Hepatic stellate cell (primary cell): ENCODE measurements at regions not wholly inside any gene's neighbourhood (a gene's known extent, or its start where the extent isn't known, plus 50 kb on each side); places are given as distances from the start of the nearest gene placed in this dataset.

ENCODE experiments used
- DNase-seq: peaks from one replicate; pipeline ENCODE4 v3.0.0; 2011; ENCODE audit warnings: low spot score

DNA sequence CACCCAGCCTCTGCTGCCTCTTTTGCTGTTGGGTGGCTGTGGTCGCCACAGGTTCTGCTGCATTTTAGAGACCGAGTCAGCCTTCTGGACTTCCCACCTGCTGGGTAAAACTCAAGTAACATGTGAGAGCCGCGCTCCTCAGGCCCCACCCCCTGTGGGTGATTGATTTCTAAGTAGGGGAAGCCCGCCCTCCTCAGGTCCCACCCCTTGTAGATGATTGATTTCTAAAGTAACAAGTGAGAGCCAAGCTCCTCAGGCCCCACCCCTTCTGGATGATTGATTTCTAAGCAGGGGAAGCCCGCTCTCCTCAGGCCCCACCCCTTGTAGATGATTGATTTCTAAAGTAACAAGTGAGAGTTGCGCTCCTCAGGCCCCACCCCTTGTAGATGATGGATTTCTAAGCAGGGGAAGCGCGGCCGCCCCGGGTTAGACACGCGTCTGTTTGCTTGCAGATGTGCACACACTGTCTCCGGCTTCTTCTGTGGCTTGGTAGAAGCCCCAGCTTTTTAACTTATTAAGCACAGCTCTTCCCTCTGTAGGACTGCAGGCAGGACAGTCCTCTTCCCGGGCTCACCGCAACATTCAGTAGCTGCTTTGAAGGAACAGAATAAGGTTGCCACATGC is 83.4 kb downstream of the FAM43A start:
- DNase-seq: peak; percentile 49

DNA sequence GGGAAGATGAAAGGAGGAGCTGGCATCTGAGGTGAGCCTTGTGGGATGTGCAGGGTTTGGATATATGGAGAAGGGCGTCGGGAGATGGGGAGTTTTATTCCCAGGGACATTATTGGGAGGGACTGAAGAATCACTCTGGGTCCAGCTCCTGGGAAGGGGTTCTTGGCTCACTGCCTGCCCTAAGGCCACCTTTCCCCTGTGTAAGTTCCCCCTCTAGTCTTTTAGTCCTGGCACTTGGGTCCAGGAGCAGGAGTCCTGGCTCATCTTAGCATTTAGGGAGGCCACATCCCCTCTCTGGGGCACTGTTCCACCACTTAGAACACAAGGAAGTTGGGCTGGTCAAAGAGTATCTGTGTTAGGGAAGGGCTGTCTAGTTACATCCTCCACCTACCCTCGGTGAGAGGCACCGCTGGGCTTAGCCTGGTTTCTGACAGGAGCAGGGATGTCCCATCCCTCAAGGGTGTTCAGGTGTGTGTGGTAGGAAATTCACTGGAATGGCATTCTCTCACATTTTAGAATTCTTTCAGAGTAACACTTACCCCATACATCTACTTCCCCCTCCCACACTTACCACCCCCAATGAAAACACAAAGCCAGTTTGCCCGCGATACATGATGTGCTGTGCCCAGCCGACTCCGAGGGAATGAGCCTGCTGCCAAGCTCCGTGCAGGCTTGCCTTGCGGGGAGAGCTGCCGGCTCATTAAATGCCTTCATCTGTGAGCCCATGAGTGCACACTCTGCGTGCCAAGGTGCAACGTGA is 86.7 kb downstream of the FAM43A start:
- no peak for DNase-seq

DNA sequence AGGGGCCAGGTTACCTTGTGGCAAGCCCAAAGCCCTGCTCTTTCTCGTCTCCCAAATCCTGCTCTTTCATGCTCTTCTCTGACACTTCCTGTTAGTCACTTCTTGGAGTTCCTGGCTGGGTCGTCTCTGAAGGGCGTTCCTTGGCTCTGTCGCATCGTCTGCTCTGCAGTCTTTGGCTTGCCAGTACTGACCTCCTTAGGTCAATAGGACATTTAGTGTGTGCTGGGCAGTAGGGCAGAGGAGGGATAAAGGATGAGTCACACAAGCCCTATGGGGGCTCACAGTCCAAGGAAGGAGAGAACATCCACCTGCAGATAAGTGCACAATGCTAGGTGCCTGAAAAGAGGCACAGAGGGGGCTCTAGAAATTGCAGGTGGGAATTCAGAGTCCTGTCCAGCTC is 87.5 kb downstream of the FAM43A start:
- no peak for DNase-seq

DNA sequence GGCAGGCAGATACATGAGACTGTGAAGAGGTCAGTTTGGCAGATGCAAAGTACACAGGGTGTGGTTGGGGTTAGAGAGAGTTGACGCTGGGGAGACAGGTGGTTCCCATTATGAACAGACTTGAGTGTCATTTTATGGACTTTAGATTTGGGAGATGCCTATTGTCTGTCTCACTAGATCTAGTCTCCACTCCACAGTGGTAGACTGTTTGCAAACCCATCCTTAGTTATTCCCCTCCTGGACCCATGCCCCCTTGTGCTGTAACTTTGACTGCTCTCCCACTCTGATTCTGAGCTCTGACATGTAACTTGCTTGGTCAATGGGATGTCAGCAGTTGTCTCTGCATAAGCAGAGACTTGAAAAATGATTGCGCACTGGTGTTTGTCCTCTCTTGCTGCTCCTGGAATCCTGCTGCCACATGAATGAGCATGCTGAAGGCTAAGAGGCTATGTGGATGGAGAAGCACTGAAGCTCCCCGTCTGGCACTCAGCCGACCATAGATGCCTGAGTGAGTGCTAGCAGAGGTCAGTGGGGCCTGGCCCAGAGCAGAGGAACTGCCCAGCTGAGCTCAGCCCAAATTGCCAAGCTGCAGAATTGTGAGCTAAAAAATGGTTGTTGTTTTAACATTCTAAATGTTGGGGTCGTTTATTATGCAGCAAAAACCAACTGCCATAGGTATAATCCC is 88.2 kb downstream of the FAM43A start:
- no peak for DNase-seq

DNA sequence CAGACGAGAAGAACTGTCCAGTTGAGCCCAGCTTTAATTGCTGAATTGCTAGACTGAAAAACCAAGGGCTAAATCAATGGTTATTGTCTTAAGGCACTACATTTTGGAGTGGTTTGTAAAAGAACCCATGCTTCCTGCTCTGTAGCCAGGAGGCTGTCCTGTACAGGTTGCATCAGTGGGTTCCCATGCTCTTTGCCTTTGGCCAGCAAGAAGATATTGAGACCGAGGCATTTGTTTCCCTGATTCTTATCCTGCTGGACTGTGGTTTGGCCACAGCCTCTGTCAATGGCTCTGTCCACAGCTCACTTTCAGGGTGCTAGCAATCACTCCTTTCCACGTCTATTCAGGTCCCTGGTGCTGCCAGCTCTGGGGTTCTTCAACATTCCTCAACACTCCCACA is 89.6 kb downstream of the FAM43A start:
- DNase-seq: no peak

DNA sequence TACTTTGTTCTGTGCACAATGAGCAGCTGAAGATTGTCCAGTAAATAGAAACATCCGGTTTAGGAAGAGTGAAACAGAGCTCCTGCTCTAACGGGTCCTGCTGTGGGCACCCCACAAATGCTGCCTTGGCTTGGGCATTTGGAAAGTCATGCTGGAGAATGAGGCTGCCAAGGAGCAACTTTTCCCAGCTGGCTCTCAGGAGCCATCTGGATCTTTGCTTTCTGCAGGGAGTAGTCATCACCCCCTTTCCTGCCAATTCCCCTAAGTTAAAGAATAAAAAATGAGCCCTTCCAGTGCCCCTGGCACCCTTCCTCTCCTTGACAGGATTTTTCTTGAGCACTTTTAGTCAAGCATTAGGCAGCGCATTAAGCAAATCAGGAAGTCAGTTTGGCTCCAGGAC is 90.0 kb downstream of the FAM43A start:
- DNase-seq: no peak

DNA sequence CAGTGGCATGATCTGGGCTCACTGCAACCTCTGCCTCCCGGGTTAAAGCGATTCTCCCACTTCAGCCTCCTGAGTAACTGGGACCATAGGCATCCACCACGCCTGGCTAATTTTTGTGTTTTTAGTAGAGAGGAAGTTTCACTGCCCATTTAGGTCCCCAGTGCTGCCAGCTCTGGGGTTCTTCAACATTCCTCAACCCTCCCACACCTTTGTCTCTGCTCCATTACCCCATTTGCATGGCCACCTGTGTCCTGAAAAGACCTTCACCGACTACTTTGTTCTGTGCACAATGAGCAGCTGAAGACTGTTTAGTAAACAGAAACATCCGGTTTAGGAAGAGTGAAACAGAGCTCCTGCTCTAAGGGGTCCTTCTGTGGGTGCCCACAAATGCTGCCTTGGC is 92.0 kb downstream of the FAM43A start:
- DNase-seq: no peak

DNA sequence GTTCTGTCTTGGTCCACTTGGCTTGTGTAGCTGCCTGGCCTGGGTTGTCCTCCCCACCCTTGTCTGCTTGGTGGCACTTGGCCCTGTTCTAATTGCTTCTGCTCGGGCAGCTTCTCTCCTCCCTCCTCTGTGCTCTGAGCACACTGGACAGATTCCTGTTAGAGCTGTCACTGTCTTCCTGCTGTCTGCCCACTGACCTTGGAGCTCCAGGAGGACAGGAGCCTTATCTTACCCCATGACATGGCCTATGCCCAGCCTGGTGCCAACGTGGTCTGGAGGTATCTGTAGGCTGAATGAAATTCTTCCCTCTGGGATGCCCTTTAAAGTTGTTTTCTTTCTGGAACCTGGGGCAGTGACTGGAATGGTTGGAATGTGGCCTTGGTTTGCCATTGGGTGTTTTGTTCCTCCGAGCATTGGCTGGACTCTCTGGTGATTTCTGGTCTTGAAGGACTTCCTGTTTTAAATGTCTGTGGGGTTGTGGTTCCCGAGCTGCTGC is 94.1 kb downstream of the FAM43A start:
- no peak for DNase-seq

DNA sequence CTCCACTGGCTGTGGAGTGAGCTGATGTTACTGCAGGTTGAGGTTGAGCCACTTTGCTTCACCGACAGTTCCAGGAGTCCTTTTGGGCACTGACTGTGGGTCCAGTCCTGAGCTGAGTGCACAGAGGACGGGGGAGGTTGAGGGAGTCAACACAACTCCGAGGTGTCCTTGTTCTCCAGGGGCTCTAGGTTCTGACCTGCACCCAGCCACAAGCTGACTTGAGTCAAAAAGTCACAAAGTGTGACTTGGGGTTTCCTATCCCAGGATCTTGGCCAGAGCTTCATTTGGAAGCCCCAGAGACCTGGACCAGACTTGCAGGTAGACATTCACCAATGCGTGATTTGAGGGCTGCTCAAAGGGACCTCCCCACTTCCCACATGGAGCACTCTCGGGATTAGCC is 95.0 kb downstream of the FAM43A start:
- no peak for DNase-seq

DNA sequence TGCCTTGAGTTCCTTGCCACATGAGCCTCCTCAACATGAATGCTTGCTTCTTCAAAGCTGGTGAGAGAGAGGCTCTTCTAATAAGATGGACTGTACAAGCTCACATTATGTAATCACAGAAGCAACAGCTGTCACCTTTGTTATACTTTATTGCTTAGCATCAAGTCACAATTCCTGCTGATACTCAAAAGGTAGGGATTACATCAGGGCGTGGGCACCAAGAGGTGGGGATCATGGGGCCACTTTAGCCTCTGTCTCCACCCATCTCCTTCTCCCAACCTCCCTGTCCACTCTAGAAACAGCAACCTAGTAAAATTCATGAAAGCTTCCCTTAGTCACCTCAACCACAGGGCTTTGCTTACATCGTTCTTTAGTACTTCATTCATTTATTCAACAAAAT is 95.9 kb downstream of the FAM43A start:
- DNase-seq: no peak

DNA sequence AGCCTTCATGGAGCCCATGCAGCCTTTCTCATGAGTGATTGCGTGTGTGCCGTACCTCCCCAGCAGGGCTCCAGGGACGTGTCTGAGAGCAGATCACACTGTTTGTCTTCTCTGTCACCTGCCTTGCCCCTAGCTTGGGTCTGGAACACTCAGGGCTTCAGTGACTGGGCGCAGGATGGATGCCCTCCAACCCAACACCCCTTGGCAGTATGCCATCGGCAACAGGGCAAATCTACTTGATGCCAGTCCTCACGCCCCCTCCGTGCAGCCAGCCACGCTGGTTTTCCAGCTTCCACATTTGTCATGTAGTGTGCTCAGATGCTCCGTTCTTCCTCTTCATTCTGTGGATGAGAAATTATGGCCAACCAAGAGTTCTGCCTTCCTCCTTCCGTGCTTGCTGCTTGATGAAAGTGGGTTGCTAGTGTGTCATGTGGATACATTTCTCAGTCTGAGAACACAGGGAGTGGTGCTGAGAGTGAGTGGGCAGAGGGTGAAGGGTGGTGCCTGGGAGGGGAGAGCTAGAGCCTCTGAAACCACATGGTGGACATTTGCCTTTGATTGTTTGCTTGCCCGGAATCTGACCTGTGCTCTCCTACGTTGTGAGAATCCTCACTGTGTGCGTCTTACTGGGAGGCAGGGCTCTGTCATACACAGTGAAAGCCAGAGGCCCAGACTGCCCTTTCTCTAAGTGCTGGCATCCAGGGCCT is 97.2 kb downstream of the FAM43A start:
- no peak for DNase-seq

DNA sequence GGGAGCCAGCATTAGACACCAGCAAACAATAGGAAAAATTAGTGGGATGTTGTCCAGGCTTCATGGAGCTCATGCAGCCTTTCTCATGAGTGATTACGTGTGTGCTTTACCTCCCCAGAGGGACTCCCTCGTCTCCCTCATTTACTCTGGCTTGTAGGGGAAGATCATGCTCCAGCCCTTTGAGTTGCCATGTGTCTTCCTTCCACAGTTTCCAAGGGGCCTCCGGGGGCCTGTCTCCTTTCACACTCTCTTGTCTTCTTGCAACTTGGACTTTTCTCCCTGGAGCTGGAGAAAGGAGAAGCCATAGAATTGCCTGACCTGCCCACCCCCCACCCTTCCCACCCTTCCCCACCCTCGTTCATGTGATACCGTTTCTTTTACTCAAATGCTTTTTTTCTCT is 98.7 kb downstream of the FAM43A start:
- no peak for DNase-seq

DNA sequence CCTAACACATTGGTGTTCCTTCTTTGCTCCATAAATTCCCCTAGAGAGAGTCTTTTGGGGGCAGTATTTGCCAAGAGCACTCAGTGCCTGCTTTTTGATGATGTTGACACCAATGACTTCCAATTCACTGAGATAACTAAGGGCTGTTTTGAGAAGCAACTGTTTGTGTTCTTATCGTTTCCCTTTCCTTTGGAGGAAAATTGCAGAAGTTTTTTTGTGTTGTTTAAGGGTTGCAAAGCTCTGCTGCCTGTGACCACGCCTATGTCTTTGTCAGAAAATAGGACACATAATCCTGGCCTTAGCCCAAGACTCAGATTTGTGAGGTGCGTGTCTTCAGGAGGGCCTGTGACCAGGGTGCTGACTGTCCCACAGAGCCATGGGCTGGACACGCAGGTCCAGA is 99.6 kb downstream of the FAM43A start:
- no peak for DNase-seq

DNA sequence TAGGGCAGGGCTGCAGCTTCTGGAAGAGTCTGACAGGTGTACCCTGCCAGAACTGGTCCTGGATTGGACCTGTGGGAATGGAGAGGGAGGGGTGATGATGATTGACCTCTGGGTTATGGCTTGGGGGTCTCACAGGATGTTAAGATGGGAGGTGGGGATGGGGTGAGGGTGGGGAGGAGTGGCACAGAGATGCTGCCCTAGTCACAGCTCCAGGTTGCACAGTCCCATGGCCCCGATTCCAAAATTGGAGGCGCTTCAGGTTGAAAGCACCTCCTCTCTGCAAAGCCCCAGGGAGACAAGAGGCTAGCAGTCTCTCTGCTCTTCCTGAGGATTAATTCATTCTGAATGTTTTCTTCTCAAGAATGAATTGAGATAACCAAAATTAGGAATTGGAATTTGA is 101.4 kb downstream of the FAM43A start:
- DNase-seq: no peak

DNA sequence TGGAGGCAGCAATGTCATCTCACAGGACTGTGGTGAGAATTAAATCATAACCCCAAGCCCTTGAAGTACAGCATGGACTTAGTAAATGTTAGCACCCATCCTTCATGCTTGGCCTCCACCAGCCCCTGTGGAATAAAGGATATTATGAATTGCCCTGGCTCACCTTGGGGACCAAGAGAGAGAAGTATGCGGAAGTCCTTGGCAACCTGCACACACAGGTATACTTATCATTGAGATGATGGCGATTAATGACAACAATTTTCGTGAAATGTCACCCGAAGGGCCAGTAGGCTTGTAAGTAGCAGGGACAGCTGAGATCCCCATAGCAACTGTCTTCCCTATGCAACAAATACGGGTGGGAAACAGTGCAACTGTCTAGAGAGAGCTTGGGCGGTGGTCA is 102.0 kb downstream of the FAM43A start:
- no peak for DNase-seq

DNA sequence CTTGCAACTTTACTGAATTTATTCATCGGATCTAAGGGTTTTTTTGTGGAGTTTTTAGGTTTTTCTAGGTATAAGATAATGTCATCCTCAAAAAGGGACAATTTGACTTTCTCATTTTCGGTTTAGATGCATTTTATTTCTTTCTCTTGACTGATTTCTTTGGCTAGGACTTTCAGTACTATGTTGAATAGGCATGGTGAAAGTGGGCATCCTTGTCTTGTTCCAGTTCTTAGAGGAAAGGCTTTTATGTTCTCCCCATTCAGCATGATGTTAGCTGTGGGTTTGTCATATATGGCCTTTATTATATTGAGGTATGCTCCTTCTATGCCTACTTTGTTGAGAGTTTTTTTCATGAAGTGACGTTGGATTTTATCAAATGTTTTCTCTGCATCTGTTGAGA is 106.7 kb downstream of the FAM43A start:
- no peak for DNase-seq

DNA sequence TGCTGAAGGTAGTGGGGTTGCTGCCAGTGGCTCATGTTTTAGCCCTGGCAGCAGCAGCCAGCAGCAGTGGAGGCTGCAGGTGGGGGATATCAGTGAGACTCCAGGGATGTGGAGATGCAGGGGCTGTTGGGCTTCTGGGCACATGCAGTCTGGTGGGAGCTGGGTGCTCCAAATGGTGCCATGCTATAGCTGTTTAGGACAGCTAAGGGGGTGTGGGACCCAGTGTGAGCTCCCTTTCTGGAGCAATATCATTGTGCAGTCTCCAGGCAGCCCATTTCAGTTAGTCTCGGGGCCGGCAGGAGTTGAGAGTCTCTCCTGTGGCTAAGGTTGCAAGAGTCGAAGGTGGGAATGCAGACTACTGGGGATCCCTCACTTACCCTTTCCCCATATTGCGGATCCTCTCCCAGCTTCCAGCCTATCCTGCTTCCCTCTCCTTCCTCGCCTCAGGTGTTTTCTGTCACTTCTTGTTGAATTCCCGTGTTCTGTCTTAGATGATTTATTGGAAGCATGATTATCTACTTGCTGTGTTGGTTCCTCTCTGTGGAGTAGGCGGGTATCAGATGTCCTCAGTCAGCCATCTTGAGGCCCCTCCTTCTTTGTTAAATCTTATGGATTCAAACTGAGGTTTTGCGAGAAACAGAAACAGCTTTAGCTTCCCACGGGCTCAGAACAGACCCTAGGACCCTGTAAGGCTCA is 112.0 kb downstream of the FAM43A start:
- DNase-seq: no peak

DNA sequence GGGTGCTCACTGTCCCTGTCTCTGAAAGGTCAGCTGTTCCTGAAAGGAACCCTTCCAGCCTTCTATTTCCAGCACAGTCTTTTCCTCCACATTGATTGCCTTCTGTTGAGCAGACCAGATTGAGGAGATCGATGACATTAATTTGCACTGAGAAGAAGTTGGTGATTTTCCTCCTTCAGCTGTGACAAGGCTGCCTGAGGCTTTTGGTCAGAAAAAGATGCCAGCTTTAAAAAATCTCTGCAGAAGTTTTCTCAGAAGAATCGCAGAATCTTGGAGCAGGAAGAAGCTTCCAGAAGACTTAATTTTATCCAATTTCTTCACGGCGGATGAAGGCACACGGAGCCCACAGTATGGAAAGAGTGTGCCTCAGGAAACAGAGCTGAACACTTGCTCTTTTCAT is 112.8 kb downstream of the FAM43A start:
- no peak for DNase-seq

DNA sequence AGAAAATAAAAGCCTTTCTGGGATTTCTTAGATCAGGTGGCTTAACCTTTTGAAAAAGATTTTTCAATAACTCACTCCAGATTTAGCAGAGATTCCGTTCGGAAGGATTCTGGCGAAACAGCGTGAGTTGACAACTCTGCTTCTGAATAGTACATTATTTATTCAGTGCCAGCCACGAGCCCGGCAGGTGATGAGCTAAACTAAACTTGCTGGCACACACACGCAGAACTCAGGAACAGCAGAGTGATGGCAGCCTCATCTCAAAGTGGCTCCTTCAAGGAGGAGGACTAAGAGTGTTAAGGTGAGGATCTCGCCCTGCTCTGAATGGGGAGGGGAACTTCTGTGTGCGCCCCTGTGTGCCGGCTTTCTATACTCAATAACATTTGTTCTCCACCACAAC is 114.3 kb downstream of the FAM43A start:
- DNase-seq: no peak

DNA sequence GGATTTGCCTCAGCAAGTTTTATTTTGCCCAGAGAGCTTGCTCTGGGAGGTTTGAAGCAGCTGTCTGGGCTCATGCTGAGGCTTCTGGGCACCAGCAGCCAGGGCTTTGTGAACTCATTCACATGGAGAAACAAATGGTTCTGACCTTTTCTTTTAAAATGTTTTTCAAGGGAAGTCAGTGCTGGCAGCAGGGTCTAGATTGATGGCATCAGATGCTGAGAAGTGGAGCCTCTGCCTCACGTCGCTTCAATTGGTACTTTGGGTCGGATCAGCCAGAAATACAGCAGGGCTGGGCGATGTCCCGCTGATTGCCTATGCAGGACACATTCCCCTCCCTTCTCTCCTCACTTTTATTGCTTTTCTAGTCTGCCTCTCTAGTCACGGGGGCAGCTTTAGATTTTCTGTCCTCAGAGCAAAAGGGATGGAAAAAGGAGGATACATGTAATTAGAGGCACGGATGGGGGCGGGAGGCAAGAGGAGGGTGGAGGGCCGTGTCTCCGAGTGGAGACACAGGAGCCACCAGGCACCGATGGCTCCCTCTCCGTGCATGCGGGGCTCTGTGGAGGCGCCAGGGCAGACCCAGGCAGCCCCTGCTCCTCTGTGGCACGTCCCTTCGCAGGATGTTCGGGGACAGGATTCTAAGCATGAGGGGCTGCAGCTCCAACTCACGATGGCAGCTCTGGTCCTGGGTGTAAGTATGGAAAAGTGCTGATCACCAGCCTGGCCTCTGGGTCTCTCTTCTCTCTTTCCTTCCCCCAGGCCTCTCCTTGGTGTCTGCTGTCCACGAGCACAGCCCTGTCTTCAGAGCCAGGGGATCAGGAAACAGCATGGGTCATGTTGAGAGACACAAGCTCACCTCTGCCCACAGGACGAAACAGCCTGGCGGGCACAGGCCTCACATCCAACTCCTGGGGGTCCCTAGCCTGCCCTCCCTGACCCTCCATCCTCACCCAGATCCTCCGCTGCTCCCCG is 116.1 kb downstream of the FAM43A start:
- DNase-seq: no peak

DNA sequence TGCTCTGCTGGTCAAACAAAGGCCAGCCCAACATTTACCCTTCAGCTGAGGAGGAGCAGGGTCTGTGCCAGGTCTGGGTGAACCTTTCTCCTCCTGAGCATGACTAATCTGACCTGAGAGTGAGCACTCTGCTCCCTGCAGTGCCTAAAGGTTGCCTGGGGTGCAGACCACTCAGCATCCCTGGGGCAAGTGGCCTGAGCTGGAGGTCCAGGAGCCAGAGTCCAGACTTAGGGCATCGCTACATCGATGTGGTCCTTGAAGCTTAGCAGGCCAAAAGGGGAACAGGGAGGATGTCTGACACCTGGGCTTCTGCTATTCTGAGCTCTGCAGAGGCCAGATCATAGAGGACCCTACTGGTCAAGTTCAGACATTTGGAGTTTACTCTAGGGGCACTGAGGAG is 119.1 kb downstream of the FAM43A start:
- no peak for DNase-seq
